Cardiac muscle cell (in vitro differentiated cells and primary cell): ENCODE measurements at regions not wholly inside any gene's neighbourhood (a gene's known extent, or its start where the extent isn't known, plus 50 kb on each side); places are given as distances from the start of the nearest gene placed in this dataset.

ENCODE experiments used
- DNase-seq, 2 donors: peaks; one replicate each; pipeline versions ENCODE4 v3.0.0 to v3.0.0-alpha.2; 2010 to 2017; ENCODE audit warnings: low read depth in 1 of 2, low spot score in 1 of 2
- H3K27ac ChIP-seq: fragments of 200-600 bp; sonication (generic); 2 replicates; pipeline ENCODE4 v1.5.1; 2016
- H3K27me3 ChIP-seq: fragments of 200-600 bp; sonication (generic); 2 replicates; pipeline ENCODE4 v1.6.0; 2016; ENCODE audit warnings: control low read depth
- H3K36me3 ChIP-seq: fragments of 200-600 bp; sonication (generic); 2 replicates; pipeline ENCODE4 v1.5.1; 2016; ENCODE audit warnings: control low read depth
- H3K4me1 ChIP-seq: fragments of 200-600 bp; sonication (generic); 2 replicates; pipeline ENCODE4 v1.8.1; 2017; ENCODE audit warnings: low read depth, mild to moderate bottlenecking, mixed run types
- H3K4me3 ChIP-seq: fragments of 200-600 bp; sonication (generic); 2 replicates; pipeline ENCODE4 v1.5.1; 2016; ENCODE audit warnings: mild to moderate bottlenecking
- H3K9me3 ChIP-seq: fragments of 200-600 bp; sonication (generic); 2 replicates; pipeline ENCODE4 v1.5.1; 2017; ENCODE audit warnings: low read depth, mild to moderate bottlenecking, control low read depth
- CTCF ChIP-seq: IDR thresholded peaks from 2 replicates; pipeline ENCODE4 v1.5.1; 2012; ENCODE audit warnings: low read depth, mild to moderate bottlenecking, low read length

GRCh38 chr1:200330741-200331428, 79.0 kb downstream of the ZNF281 start:
- Histone ChIP-seq H3K27me3 (peaks cover 4% of the 10 kb centered on the region), H3K9me3 (no peaks in the 10 kb centered on the region), H3K27ac (no peak overlapping the region), H3K36me3 (no peaks in the 10 kb centered on the region), H3K4me1 (no peaks in the 10 kb centered on the region), H3K4me3 (no peak overlapping the region)
- DNase-seq: peak in 1 of 2 donors; percentile 11
- no peak for TF ChIP-seq CTCF

- Histone ChIP-seq H3K36me3 (no peaks in the 10 kb centered on the region), H3K27ac (no peak overlapping the region), H3K4me1 (no peaks in the 10 kb centered on the region), H3K9me3 (no peaks in the 10 kb centered on the region), H3K4me3 (no peak overlapping the region), H3K27me3 (peaks cover 4% of the 10 kb centered on the region)
- DNase-seq: no peak
- TF ChIP-seq CTCF: no peak
Observed at GRCh38 chr1:200329208-200329882, 80.5 kb downstream of the ZNF281 start.

GRCh38 chr1:200328379-200328778, 81.5 kb downstream of the ZNF281 start:
- peak in 1 of 2 donors; percentile 37 for DNase-seq
- H3K4me1 ChIP-seq: no peaks in the 10 kb centered on the region
- no peaks in the 10 kb centered on the region for H3K36me3 ChIP-seq
- peaks cover 4% of the 10 kb centered on the region for H3K27me3 ChIP-seq
- H3K4me3 ChIP-seq: no peak overlapping the region
- peak overlapping the region; percentile 70 for H3K27ac ChIP-seq
- TF ChIP-seq CTCF: no peak
- H3K9me3 ChIP-seq: no peaks in the 10 kb centered on the region

- Histone ChIP-seq H3K9me3 (no peaks in the 10 kb centered on the region), H3K27me3 (peaks cover 17% of the 10 kb centered on the region), H3K4me1 (no peaks in the 10 kb centered on the region), H3K4me3 (no peak overlapping the region), H3K27ac (no peak overlapping the region), H3K36me3 (no peaks in the 10 kb centered on the region)
- TF ChIP-seq CTCF: no peak
- peak in 1 of 2 donors; percentile 57 for DNase-seq
Observed at GRCh38 chr1:200323856-200324400, 85.9 kb downstream of the ZNF281 start.

GRCh38 chr1:200319148-200319547, 90.7 kb downstream of the ZNF281 start:
- DNase-seq: no peak
- Histone ChIP-seq H3K9me3 (no peaks in the 10 kb centered on the region), H3K4me3 (no peak overlapping the region), H3K4me1 (no peaks in the 10 kb centered on the region), H3K27me3 (peaks cover 52% of the 10 kb centered on the region), H3K36me3 (no peaks in the 10 kb centered on the region), H3K27ac (no peak overlapping the region)
- no peak for TF ChIP-seq CTCF
